HUES64 (cell line): ENCODE measurements at regions not wholly inside any gene's neighbourhood (a gene's known extent, or its start where the extent isn't known, plus 50 kb on each side); places are given as distances from the start of the nearest gene placed in this dataset.
"Not testable (repeated sequence)": the region's sequence is repeated elsewhere in the genome, so short reads cannot be mapped to it uniquely, and the experiment has no call there.

Experiments
- H3K27ac ChIP-seq: 2 replicates; pipeline ENCODE4 v1.7.0; 2013; ENCODE audit warnings: low read depth, low read length, inconsistent platforms
- H3K27me3 ChIP-seq: 2 replicates; pipeline ENCODE4 v1.6.1; 2013; ENCODE audit warnings: mild to moderate bottlenecking, low read length; ENCODE audit not compliant: insufficient read depth
- H3K36me3 ChIP-seq: 2 replicates; pipeline ENCODE4 v1.6.1; 2013; ENCODE audit warnings: mild to moderate bottlenecking, low read length; ENCODE audit not compliant: insufficient read depth
- H3K4me1 ChIP-seq: 2 replicates; pipeline ENCODE4 v1.6.1; 2013; ENCODE audit warnings: mild to moderate bottlenecking, low read length, moderate library complexity; ENCODE audit not compliant: insufficient read depth
- H3K4me3 ChIP-seq: 2 replicates; pipeline ENCODE4 v1.5.1; 2013; ENCODE audit warnings: mild to moderate bottlenecking, low read length, moderate library complexity
- H3K9ac ChIP-seq: 2 replicates; pipeline ENCODE4 v1.6.1; 2013; ENCODE audit warnings: mild to moderate bottlenecking, low read depth, low read length
- H3K9me3 ChIP-seq: 2 replicates; pipeline ENCODE4 v1.6.1; 2013; ENCODE audit warnings: low read depth, low read length; ENCODE audit not compliant: insufficient read depth
- WGBS: fragments of 150-250, 120-280 bp; methylation state at CpG from one replicate; pipeline ENCODE4 v1.1.7; 2013; ENCODE audit warnings: missing lambda C conversion rate; 5-methylcytosine and 5-hydroxymethylcytosine counted together

DNA sequence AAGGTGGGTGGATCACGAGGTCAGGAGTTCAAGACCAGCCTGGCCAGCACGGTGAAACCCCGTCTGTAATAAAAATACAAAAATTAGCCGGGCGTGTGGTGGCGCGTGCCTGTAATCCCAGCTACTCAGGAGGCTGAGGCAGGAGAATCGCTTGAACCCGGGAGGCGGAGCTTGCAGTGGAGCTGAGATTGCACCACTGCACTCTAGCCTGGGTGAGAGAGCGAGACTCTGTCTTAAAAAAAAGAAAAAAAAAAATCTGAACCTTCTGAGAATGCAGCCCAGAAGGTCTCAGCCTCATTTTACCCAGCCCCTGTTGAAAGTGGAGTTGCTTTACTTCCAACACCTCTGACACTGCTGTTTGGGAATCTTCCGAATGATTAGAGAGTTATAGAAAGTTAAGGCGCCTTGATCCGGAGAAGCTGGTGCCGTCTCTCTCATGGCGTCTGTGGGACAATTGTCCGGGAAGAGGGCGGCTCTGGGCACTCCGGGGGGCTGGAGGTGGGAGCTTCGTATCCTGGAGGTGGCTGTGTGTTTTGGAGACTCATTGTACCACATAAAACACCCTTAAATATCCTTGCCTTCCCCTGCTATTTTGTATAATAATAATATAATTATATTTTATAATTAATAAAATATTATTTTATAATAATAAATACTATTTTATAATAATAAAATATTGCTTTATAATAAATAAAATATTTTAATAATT is 92.7 kb upstream of the PPP2R3B start:
- H3K36me3 ChIP-seq: no peaks in the 10 kb centered on the region
- no peaks in the 10 kb centered on the region for H3K9me3 ChIP-seq
- H3K4me3 ChIP-seq: no peak overlapping the region
- H3K27me3 ChIP-seq: no peaks in the 10 kb centered on the region
- no peak overlapping the region for H3K27ac ChIP-seq
- 94% methylated on average over 19 of the region's 20 CpGs for WGBS
- H3K9ac ChIP-seq: no peak overlapping the region
- H3K4me1 ChIP-seq: no peaks in the 10 kb centered on the region; the same call in 1 of the 2 replicates

- Histone ChIP-seq H3K9me3 (no peaks in the 10 kb centered on the region), H3K27ac (no peak overlapping the region), H3K36me3 (no peaks in the 10 kb centered on the region), H3K9ac (no peak overlapping the region), H3K4me3 (no peak overlapping the region), H3K27me3 (no peaks in the 10 kb centered on the region), H3K4me1 (no peaks in the 10 kb centered on the region; the same call in 1 of the 2 replicates)
- WGBS: 92% methylated on average over 7 of the region's 7 CpGs
Observed at GRCh38 chrX:480861-481417, 94.2 kb upstream of the PPP2R3B start.

- H3K27me3 ChIP-seq: no peaks in the 10 kb centered on the region
- 73% methylated on average over 13 of the region's 13 CpGs for WGBS
- no peak overlapping the region for H3K27ac ChIP-seq
Observed at GRCh38 chrX:482192-482701, 95.5 kb upstream of the PPP2R3B start.

GRCh38 chrX:482702-483203 is 96.0 kb upstream of the PPP2R3B start:
- H3K9me3 ChIP-seq: 0 out of 2 replicates have a peak, but pooled peaks cover 4% of the 10 kb centered on the region
- WGBS: 83% methylated on average over 23 of the region's 23 CpGs
- H3K4me3 ChIP-seq: no peak overlapping the region
- no peak overlapping the region for H3K9ac ChIP-seq
- H3K27ac ChIP-seq: no peak overlapping the region
- no peaks in the 10 kb centered on the region for H3K36me3 ChIP-seq
- no peaks in the 10 kb centered on the region for H3K27me3 ChIP-seq
- H3K4me1 ChIP-seq: no peaks in the 10 kb centered on the region; the same call in 1 of the 2 replicates

More at GRCh38 chrX:482192-482701, 95.5 kb upstream of the PPP2R3B start:
- H3K9ac ChIP-seq: no peak overlapping the region
- no peaks in the 10 kb centered on the region; the same call in 1 of the 2 replicates for H3K4me1 ChIP-seq
- H3K36me3 ChIP-seq: no peaks in the 10 kb centered on the region
- H3K9me3 ChIP-seq: 0 out of 2 replicates have a peak, but pooled peaks cover 4% of the 10 kb centered on the region
- no peak overlapping the region for H3K4me3 ChIP-seq

DNA sequence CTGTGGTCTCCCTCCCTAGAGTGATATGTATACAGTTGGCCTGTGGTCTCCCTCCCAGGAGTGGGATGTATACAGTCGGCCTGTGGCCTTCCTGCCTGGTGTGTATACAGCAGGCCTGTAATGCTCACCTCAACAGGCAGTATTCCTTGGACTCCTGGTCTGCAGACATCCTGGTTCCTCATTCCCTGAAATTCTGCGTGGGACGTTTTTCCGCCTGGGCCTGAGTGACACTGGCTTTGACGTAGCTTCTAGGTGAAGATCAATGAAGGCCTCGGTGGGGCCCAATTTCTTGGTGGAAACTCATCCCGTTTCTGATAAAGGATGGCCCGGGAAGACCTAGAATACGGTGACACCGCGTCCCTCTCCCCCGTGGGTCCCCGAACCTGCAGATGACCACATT is 98.7 kb upstream of the PPP2R3B start:
- no peak overlapping the region for H3K9ac ChIP-seq
- no peak overlapping the region for H3K27ac ChIP-seq
- no peaks in the 10 kb centered on the region; the same call in 1 of the 2 replicates for H3K4me1 ChIP-seq
- H3K36me3 ChIP-seq: no peaks in the 10 kb centered on the region
- 0 out of 2 replicates have a peak, but pooled peaks cover 4% of the 10 kb centered on the region for H3K9me3 ChIP-seq
- H3K4me3 ChIP-seq: no peak overlapping the region
- no peaks in the 10 kb centered on the region for H3K27me3 ChIP-seq
- WGBS: 93% methylated on average over 13 of the region's 13 CpGs

GRCh38 chrX:486325-486724 is 99.6 kb upstream of the PPP2R3B start:
- Histone ChIP-seq H3K4me3 (no peak overlapping the region), H3K9me3 (0 out of 2 replicates have a peak, but pooled peaks cover 4% of the 10 kb centered on the region), H3K27ac (no peak overlapping the region), H3K27me3 (no peaks in the 10 kb centered on the region), H3K36me3 (no peaks in the 10 kb centered on the region), H3K9ac (no peak overlapping the region), H3K4me1 (no peaks in the 10 kb centered on the region; the same call in 1 of the 2 replicates)
- 98% methylated on average over 4 of the region's 4 CpGs for WGBS

GRCh38 chrX:487836-488235 is 101.1 kb upstream of the PPP2R3B start:
- H3K36me3 ChIP-seq: no peaks in the 10 kb centered on the region
- 91% methylated on average over 1 of the region's 1 CpG for WGBS
- H3K9ac ChIP-seq: no peak overlapping the region
- no peak overlapping the region for H3K27ac ChIP-seq
- 0 out of 2 replicates have a peak, but pooled peaks cover 4% of the 10 kb centered on the region for H3K9me3 ChIP-seq
- no peak overlapping the region for H3K4me3 ChIP-seq
- H3K4me1 ChIP-seq: no peaks in the 10 kb centered on the region
- H3K27me3 ChIP-seq: no peaks in the 10 kb centered on the region

GRCh38 chrX:489820-490219 is 103.1 kb upstream of the PPP2R3B start:
- Histone ChIP-seq H3K9ac (no peak overlapping the region), H3K4me1 (no peaks in the 10 kb centered on the region), H3K36me3 (no peaks in the 10 kb centered on the region), H3K27me3 (no peaks in the 10 kb centered on the region), H3K9me3 (0 out of 2 replicates have a peak, but pooled peaks cover 4% of the 10 kb centered on the region), H3K27ac (no peak overlapping the region), H3K4me3 (no peak overlapping the region)
- WGBS: 96% methylated on average over 12 of the region's 12 CpGs

- Histone ChIP-seq H3K4me3 (no peak overlapping the region), H3K9ac (no peak overlapping the region), H3K27me3 (peaks cover 39% of the 10 kb centered on the region), H3K27ac (no peak overlapping the region), H3K9me3 (no peaks in the 10 kb centered on the region), H3K36me3 (no peaks in the 10 kb centered on the region), H3K4me1 (peaks cover 18% of the 10 kb centered on the region)
- 59% methylated on average over 37 of the region's 39 CpGs for WGBS
Observed at GRCh38 chrX:497186-498014, 110.7 kb upstream of the PPP2R3B start.

DNA sequence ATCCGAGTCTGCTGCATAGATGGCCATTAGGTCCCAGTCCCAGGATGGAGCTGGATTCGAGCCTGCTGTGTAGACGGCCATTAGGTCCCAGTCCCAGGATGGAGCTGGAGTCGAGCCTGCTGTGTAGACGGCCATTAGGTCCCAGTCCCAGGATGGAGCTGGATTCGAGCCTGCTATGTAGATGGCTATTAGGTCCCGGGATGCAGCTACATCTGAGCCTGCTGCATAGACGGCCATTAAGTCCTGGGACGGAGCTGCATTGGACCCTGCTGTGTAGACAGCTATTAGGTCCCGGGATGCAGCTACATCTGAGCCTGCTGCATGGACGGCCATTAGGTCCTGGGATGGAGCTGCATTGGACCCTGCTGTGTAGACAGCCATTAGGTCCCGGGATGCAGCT is 112.2 kb upstream of the PPP2R3B start:
- Histone ChIP-seq H3K4me1 (peaks cover 18% of the 10 kb centered on the region), H3K27me3 (peaks cover 39% of the 10 kb centered on the region)
- whole genome bisulfite sequencing: 90% methylated on average over 12 of the region's 12 CpGs
- H3K9me3 ChIP-seq, H3K27ac ChIP-seq, H3K9ac ChIP-seq, H3K4me3 ChIP-seq, H3K36me3 ChIP-seq: not testable (repeated sequence)
